ENCODE measurements at regions not wholly inside any gene's neighbourhood (a gene's known extent, or its start where the extent isn't known, plus 50 kb on each side); places are given as distances from the start of the nearest gene placed in this dataset.

DNA sequence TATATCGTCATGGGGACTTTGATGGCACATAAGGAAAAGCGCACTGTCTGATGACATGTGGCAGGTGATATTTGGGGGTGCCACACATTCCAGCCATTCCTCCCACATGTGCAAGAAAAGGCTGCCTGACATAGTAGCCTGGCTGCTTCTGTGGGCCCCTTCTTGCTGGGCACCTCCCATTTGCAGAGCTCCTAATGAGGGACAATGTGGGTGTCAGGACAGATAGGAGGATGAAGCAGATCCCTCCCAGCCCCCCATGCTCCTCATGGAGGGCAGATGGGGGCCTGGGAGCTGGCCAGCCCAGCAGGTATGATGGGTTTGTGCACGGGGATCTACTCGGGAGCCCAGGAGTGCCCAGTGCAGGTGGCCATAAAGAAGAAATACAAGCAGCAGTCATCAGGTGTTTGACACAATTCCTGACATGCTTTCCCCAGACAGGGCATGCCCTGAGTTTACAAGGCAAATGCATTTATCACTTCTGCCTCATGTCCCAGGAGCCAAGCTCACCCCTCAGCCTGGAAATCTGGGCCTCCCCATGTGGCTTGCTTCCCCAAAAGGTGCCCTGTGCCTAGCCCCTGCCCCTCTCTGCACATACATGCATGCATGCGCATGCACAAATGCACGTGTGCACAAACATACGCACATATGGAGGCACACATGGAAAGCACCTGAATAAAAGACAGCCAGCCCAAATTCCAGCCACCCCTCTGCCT is 260.6 kb upstream of the RPL38 start:
- DNase-seq (ENCODE audit: low read depth in 2 of 3, low spot score in 2 of 3): no peak

GRCh38 chr17:73943416-73944110 is 259.9 kb upstream of the RPL38 start:
- DNase-seq (ENCODE audit: low read depth in 2 of 3, low spot score in 2 of 3): no peak

DNA sequence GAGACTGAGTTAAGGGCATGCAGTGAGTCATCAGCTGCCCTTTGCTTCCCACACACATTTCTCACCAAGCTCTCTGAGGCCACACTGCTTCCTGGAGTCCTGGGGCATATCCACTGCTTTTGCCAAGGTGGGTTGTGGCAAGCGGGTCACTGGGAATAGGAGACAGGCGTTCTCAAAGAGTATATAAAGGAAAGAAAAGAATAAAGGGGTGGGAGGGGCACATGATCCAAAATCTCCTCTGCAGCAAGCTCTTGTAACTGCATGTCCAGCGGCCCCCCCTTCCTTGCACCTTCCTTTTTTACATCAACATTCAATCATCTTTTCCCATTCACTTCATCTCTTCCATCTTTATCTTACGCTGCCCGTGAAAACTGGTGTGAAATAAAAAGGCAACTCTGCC is 259.1 kb upstream of the RPL38 start:
- no peak for DNase-seq (ENCODE audit: low read depth in 2 of 3, low spot score in 2 of 3)

DNA sequence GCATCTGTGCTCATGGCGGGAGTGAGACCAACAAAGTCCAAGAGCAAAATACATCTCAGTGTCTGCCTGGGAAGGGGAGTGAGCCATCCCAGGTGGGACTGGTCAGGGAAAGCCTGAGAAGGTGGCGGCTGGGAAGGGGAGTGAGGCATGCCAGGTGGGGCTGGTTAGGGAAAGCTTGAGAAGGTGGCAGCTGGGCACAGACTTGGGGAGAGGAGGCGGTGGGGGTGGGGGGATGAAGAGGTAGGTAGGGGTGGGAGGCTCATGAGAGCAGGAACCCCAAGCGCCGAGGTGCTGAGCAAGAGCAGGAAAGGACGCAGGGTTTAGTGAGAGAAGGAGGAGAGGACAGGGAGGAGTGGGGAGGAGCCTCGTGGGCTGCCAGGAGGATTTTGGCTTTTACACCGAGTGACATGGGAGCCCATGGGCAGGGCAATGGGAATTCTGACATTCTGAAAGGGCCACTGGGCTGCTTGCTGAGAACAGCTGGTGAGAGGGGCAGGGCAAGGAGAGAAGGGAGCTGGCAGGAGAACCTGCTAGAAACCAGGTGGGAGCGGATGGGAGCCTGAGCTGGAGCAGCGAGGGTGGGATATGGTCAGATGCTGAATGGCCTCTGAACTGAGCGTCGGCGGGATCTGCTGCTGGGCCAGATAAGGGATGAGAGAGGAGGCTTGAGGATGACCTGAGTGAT is 256.1 kb upstream of the RPL38 start:
- no peak for DNase-seq (ENCODE audit: low read depth in 2 of 3, low spot score in 2 of 3)

DNA sequence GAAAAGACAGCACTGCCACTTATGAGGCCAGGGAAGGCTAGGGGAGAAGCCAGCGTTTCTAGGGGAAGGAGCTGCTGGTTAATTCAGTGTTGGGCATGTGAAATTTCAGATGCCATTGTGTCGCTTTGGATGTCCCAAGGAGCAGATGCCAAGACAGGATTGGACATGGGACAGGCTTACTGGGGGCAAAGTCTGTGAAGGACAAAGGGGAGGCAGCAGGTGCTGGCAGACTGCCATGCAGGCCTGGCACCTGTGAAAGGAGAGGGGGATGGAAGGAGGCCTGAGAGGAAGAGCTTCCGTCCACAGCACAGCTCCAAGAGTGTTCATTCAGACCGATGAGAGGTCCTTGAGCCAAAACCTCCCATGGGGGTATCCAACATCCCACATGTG is 255.5 kb upstream of the RPL38 start:
- no peak for DNase-seq (ENCODE audit: low read depth in 2 of 3, low spot score in 2 of 3)

DNA sequence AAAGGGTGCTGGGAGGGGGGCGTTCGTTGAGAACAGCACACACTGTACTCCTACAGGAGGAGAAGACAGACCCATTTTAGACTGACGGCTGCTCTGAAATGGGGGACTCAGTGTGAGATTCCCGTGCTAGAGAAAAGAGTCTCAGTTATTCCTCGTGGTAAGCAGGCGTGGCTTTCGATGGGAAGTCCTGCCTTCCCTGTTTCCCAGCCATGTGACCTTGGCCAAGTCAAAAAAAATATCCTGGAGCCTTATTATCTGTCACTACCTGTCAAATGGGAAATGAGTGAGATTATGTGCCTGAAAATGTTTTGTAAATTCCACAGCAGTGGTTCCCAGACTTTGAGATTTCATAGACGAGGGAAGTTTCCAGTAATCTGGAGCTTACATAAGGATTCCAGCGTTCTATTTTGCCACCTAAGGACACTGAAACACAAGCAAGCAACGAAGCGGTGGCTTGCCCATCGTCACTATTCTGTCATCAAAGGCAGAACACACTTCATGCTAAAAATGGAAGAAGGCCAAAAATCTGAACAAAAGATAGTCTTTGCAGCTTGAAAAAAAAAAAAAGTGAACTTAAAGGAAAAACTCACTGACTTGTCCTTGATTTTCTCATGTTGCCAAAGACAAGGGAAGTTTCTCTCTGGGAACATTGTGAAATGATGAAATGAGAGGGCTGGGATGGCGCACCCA is 253.4 kb upstream of the RPL38 start:
- no peak for DNase-seq (ENCODE audit: low read depth in 2 of 3, low spot score in 2 of 3)

DNA sequence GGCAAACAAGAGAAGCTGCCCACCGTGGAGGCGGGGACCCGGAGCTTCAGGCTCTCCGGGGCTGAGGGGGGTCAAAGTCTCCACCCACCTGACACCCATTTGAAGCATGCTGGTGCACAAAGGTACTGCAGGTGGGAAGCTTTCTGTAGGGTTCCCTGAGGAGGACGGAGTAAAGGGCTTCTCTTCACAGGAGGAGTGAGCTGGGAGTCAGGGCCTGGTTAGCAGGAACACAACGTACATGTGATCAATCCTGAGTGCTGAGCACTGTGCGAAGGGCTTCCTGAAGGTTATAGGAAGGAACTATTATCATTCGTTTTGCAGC is 252.9 kb upstream of the RPL38 start:
- DNase-seq (ENCODE audit: low read depth in 2 of 3, low spot score in 2 of 3): no peak

DNA sequence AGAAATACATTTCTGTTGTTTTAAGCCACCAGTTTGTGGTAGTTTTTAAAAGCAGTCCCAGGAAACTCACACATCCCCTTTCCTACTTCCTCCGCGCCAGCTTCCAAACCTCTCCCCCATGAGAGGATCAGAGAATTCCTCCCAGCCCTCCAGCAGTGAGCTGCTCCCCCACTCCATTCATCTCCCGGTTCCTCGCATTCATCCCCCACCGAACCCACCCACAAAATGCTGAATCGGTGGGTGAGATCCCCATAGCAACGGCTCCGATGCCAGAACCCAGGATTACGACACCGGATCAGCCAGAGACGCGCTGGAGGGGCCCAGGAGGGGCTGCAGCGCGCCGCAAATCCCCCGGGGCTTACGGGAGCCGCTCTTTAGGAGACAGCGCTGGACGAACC is 251.4 kb upstream of the RPL38 start:
- DNase-seq (ENCODE audit: low read depth in 2 of 3, low spot score in 2 of 3): peak in 2 of 3 donors; percentile 13 to 23

GRCh38 chr17:73952480-73953205 is 250.8 kb upstream of the RPL38 start:
- peak in 2 of 3 donors; percentile 34 to 37 for DNase-seq (ENCODE audit: low read depth in 2 of 3, low spot score in 2 of 3)

DNA sequence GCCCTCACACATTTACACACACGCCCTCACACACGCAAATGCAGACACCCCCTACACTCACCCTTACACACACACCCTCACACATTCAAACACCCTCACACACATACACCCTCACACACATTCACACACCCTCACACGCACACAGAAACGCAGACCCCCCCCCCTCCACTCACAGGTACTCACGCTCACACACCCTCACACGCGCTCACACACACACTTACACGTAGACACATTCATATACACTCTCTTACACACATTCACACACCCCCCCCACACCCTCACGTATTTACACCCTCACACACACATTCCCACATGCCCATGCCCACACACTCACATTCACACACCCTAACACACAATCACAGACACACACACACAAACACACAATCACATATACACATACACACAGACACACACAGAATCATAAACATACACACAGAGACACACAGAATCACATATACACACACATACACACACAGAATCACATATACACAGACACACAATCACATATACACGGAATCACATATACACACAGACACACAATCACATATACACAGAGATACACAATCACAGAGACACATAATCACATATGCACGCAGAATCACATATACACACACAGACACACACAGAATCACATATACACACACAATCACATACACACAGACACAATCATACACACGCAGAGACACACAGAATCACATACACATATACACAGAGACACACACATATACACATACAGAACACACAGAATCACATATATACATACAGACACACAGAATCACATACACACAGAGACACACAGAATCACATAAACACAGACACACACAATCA is 250.1 kb upstream of the RPL38 start:
- DNase-seq (ENCODE audit: low read depth in 2 of 3, low spot score in 2 of 3): no peak

- DNase-seq (ENCODE audit: low read depth in 2 of 3, low spot score in 2 of 3): no peak
Measured at GRCh38 chr17:73954951-73955350, 248.5 kb upstream of the RPL38 start.

GRCh38 chr17:73955616-73956015 is 247.9 kb upstream of the RPL38 start:
- no peak for DNase-seq (ENCODE audit: low read depth in 2 of 3, low spot score in 2 of 3)

DNA sequence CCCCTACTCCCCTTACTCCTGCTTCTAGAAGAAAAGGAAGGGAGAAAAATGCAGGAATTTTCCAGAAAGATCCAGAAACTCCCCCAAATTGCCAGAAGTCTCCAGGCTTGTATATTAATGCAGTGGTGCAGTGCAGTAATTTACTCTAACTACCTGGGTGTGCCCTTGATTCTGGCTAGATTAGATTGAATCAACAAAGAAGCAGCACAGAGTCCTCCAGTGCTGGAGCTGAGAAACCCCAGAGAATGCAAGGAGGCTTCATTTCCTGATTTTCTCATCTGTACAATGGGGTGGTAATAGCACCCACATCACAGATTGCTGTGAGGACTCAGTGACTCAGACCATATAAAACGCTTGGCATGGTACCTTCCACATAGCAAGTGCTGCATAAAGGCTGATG is 247.3 kb upstream of the RPL38 start:
- DNase-seq (ENCODE audit: low read depth in 2 of 3, low spot score in 2 of 3): no peak

GRCh38 chr17:73956595-73957465 is 246.6 kb upstream of the RPL38 start:
- peak in 2 of 3 donors; percentile 37 to 66 for DNase-seq (ENCODE audit: low read depth in 2 of 3, low spot score in 2 of 3)

GRCh38 chr17:73957564-73957963 is 245.9 kb upstream of the RPL38 start:
- no peak for DNase-seq (ENCODE audit: low read depth in 2 of 3, low spot score in 2 of 3)

GRCh38 chr17:73958453-73958852 is 245.0 kb upstream of the RPL38 start:
- DNase-seq (ENCODE audit: low read depth in 2 of 3, low spot score in 2 of 3): no peak

DNA sequence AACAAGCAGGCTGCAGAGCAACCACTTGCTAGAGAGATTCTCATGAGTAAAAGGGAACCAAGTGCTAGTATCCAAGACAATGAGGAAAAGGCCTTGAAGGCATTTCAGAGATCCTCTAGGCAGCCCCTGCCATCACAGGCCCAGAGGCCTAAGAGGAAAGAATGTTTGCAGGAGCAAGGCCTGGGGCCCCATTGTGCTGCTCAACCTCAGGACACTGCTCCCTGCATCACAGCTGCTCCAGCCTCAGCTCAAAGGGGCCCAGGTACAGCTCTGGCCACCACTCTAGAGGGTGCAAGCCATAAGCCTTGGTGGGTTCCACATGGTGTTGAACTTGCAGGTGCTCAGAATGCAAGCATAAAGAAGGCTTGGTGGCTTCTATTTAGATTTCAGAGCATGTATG is 243.0 kb upstream of the RPL38 start:
- no peak for DNase-seq (ENCODE audit: low read depth in 2 of 3, low spot score in 2 of 3)

- DNase-seq (ENCODE audit: low read depth in 2 of 3, low spot score in 2 of 3): no peak
Measured at GRCh38 chr17:73962308-73962707, 241.2 kb upstream of the RPL38 start.

DNA sequence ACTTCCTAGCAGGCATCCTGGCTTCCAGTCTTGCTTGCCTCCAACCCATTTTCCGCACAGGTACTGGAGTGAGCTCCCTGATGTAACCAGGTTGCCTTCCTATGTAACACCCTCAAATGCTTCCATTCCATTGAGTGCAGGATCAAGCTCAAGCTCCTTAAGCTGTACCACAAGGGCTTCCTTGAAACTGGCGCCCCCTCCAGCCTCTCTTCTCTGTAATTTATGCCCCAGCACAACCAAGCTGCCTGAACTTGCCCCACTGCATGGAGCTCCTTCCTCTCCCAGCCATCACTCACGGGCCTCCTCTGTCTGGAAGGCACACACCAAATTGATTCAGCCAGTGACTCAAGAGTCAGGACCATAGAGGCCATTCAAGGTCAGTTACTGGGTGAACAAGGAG is 234.8 kb upstream of the RPL38 start:
- DNase-seq (ENCODE audit: low read depth in 2 of 3, low spot score in 2 of 3): no peak

All from hematopoietic multipotent progenitor cell (in vitro differentiated cells).